Astrocyte (in vitro differentiated cells and primary cell): ENCODE measurements at regions not wholly inside any gene's neighbourhood (a gene's known extent, or its start where the extent isn't known, plus 50 kb on each side); places are given as distances from the start of the nearest gene placed in this dataset.

ENCODE experiments used
- EZH2 ChIP-seq: IDR thresholded peaks from 2 replicates; pipeline ENCODE4 v1.6.1; 2012; ENCODE audit warnings: mild to moderate bottlenecking, low read length, inconsistent platforms; ENCODE audit not compliant: insufficient read depth
- TF ChIP-seq, protein P1 (sequence below): IDR thresholded peaks from 2 replicates; pipeline ENCODE4 v1.5.1; 2011; ENCODE audit warnings: low read depth, mild to moderate bottlenecking, inconsistent platforms, low read length, moderate library complexity; ENCODE audit not compliant: insufficient read depth

DNA sequence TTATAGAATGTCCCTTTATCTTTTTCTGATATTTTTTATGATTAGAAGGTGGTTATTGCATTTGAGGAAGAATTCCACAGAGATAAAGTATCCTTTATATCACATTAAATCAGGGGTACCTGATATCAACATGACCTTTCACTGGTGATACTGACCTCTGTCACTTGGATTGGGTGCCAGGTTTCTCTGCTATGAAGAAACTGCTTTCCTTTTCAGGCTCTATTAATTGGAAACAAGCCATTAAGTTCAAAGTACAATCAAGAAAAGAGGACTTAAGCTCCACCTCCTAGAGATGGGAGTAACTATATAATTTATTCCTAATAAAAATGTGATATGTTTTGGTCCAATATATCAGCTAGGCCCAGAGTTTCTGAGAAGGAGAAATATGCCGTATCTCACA, 514.6 kb upstream of the TYRP1 start:
- TF ChIP-seq, protein P1, sequence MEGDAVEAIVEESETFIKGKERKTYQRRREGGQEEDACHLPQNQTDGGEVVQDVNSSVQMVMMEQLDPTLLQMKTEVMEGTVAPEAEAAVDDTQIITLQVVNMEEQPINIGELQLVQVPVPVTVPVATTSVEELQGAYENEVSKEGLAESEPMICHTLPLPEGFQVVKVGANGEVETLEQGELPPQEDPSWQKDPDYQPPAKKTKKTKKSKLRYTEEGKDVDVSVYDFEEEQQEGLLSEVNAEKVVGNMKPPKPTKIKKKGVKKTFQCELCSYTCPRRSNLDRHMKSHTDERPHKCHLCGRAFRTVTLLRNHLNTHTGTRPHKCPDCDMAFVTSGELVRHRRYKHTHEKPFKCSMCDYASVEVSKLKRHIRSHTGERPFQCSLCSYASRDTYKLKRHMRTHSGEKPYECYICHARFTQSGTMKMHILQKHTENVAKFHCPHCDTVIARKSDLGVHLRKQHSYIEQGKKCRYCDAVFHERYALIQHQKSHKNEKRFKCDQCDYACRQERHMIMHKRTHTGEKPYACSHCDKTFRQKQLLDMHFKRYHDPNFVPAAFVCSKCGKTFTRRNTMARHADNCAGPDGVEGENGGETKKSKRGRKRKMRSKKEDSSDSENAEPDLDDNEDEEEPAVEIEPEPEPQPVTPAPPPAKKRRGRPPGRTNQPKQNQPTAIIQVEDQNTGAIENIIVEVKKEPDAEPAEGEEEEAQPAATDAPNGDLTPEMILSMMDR = no peak
- TF ChIP-seq EZH2 = no peak
